ENCODE measurements at regions not wholly inside any gene's neighbourhood (a gene's known extent, or its start where the extent isn't known, plus 50 kb on each side); places are given as distances from the start of the nearest gene placed in this dataset.
"Not testable (repeated sequence)": the region's sequence is repeated elsewhere in the genome, so short reads cannot be mapped to it uniquely, and the experiment has no call there.

DNA sequence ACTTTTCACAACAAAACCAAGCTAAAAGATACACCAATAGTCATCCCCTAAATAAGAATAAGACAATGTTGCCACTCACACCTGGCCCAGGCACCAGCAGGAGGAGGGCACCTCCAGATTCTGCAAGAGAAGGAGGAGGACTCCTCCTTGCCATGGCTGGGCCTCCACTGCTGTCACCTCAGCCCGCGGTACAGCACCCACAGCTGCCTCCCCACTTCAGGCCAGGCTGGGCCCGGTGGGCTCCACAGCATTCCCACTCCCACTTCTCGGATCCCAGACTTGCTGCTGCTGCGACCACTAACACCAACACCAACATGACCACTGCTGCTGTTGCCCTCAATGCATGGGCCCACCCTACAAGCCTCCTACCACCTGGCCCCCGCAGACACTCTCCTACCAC, 95.3 kb upstream of the POTED start:
- ATAC-seq (ENCODE audit: insufficient read depth, low read depth); H3K27me3 ChIP-seq (ENCODE audit: insufficient read depth, low read length, poor library complexity); H2AFZ ChIP-seq (ENCODE audit: low read depth, low read length); H3K36me3 ChIP-seq (ENCODE audit: insufficient read depth, low read length); H3K9ac ChIP-seq (ENCODE audit: low read depth, low read length); DNase-seq; H3K27ac ChIP-seq (ENCODE audit: low read length); H3K9me3 ChIP-seq (ENCODE audit: insufficient read depth, low read length, severe bottlenecking); H3K4me1 ChIP-seq (ENCODE audit: insufficient read depth, low read length); H3K4me2 ChIP-seq (ENCODE audit: insufficient read depth, low read length); H3K4me3 ChIP-seq (ENCODE audit: low read depth in 1 of 2, low read length in 2 of 2); H3K79me2 ChIP-seq (ENCODE audit: insufficient read depth, low read length); H4K20me1 ChIP-seq (ENCODE audit: insufficient read depth, low read length): not testable (repeated sequence)

DNA sequence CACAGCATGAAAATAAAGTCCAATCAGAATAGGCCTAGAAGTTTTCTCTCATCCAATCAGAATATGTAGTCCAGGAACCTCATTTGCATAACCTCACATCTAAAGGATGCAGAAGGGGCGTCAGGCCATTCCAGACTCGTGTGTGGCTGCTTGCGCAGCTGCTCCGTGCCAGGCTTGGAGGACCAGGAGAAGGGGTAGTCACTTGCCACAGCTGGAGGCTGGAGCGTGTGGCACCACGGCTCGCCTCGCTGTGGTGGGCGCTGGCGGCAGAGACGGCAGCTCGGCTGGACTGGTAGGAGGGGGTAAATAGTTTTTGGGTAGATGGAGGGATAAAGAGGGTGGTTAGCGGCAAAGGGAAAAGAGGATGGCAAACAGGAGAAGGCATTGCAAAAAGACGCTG, 93.6 kb upstream of the POTED start:
- H3K36me3 ChIP-seq (ENCODE audit: insufficient read depth, low read length); H2AFZ ChIP-seq (ENCODE audit: low read depth, low read length); H3K27ac ChIP-seq (ENCODE audit: low read length); DNase-seq; ATAC-seq (ENCODE audit: insufficient read depth, low read depth); H3K4me1 ChIP-seq (ENCODE audit: insufficient read depth, low read length); H3K27me3 ChIP-seq (ENCODE audit: insufficient read depth, low read length, poor library complexity); H4K20me1 ChIP-seq (ENCODE audit: insufficient read depth, low read length); H3K4me3 ChIP-seq (ENCODE audit: low read depth in 1 of 2, low read length in 2 of 2); H3K9me3 ChIP-seq (ENCODE audit: insufficient read depth, low read length, severe bottlenecking); H3K4me2 ChIP-seq (ENCODE audit: insufficient read depth, low read length); H3K79me2 ChIP-seq (ENCODE audit: insufficient read depth, low read length); H3K9ac ChIP-seq (ENCODE audit: low read depth, low read length): not testable (repeated sequence)

DNA sequence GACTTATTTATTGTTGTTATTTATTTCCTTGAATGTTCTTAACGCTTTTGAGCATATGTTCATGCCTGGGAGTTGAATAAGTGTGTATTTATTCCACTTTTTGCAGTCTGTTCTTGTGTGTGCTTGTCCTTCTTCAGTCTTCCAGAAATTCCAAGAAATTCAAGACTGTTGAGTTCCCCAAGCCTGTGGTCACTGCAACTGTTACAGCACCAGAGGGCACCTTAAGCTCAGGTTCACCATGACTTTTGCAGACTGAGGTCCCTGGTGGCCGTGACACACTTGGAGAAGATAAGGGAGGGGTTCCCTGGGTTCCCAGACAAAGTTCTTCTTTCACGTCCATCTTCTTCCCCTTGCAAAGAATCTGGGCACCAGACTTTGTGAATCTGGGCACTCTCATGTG, 89.6 kb upstream of the POTED start:
- H2AFZ ChIP-seq (ENCODE audit: low read depth, low read length); H3K27ac ChIP-seq (ENCODE audit: low read length); ATAC-seq (ENCODE audit: insufficient read depth, low read depth): not testable (repeated sequence)

DNA sequence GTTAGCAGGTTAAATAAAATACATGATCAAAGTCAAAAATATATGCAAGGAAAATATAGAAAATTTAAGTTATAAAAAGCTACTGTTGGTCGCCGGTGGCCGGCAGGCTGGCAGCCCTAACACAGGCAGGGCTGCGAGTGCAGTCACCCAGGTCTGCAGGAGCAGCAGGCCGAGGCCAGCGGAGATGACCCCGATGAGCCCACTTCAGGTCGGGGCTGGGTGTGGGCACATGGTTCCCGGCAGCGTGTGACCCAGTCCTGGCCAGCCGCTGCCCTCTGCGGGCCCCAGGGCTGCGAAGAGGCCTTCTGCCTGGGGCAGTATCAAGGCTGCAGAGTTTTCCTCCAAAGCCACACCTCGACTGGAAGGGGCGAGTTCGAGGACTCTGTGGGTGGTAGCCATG, 84.6 kb upstream of the POTED start:
- H4K20me1 ChIP-seq (ENCODE audit: insufficient read depth, low read length); H3K9ac ChIP-seq (ENCODE audit: low read depth, low read length); H3K4me2 ChIP-seq (ENCODE audit: insufficient read depth, low read length); H3K9me3 ChIP-seq (ENCODE audit: insufficient read depth, low read length, severe bottlenecking); H3K36me3 ChIP-seq (ENCODE audit: insufficient read depth, low read length); DNase-seq; H3K79me2 ChIP-seq (ENCODE audit: insufficient read depth, low read length); H2AFZ ChIP-seq (ENCODE audit: low read depth, low read length); H3K27me3 ChIP-seq (ENCODE audit: insufficient read depth, low read length, poor library complexity); H3K4me3 ChIP-seq (ENCODE audit: low read depth in 1 of 2, low read length in 2 of 2); ATAC-seq (ENCODE audit: insufficient read depth, low read depth); H3K27ac ChIP-seq (ENCODE audit: low read length): not testable (repeated sequence)
- peaks cover 11% of the 10 kb centered on the region for H3K4me1 ChIP-seq (ENCODE audit: insufficient read depth, low read length)

More for the DNA sequence above, 89.6 kb upstream of the POTED start:
- H3K9ac ChIP-seq (ENCODE audit: low read depth, low read length); H4K20me1 ChIP-seq (ENCODE audit: insufficient read depth, low read length); H3K9me3 ChIP-seq (ENCODE audit: insufficient read depth, low read length, severe bottlenecking); H3K4me2 ChIP-seq (ENCODE audit: insufficient read depth, low read length); H3K4me3 ChIP-seq (ENCODE audit: low read depth in 1 of 2, low read length in 2 of 2); H3K4me1 ChIP-seq (ENCODE audit: insufficient read depth, low read length); DNase-seq; H3K36me3 ChIP-seq (ENCODE audit: insufficient read depth, low read length); H3K27me3 ChIP-seq (ENCODE audit: insufficient read depth, low read length, poor library complexity); H3K79me2 ChIP-seq (ENCODE audit: insufficient read depth, low read length): not testable (repeated sequence)

DNA sequence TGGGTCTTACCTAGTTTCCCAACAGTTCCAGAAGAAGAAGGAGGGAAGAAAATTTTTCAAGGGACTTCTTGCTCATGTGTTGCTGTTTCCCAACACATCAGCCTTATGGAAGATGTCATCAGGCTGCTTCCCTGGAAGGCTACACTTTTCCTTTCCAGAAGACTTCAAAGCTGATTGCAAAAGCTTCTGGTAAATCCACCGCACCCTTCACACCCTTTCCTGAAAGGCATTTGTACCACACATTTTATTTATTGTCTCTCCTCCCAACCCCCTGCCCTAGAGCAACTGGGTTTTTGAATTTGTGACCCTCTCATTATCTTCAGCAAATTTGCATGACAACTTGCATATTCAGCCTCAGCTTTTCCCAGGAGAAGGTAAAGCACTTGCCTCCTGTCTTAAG, 80.5 kb upstream of the POTED start:
- H3K27me3 ChIP-seq (ENCODE audit: insufficient read depth, low read length, poor library complexity); H2AFZ ChIP-seq (ENCODE audit: low read depth, low read length); ATAC-seq (ENCODE audit: insufficient read depth, low read depth); H3K4me2 ChIP-seq (ENCODE audit: insufficient read depth, low read length); H4K20me1 ChIP-seq (ENCODE audit: insufficient read depth, low read length); H3K9ac ChIP-seq (ENCODE audit: low read depth, low read length); H3K79me2 ChIP-seq (ENCODE audit: insufficient read depth, low read length); DNase-seq; H3K36me3 ChIP-seq (ENCODE audit: insufficient read depth, low read length); H3K9me3 ChIP-seq (ENCODE audit: insufficient read depth, low read length, severe bottlenecking); H3K4me3 ChIP-seq (ENCODE audit: low read depth in 1 of 2, low read length in 2 of 2): not testable (repeated sequence)
- Histone ChIP-seq H3K4me1 (ENCODE audit: insufficient read depth, low read length) (peaks cover 27% of the 10 kb centered on the region), H3K27ac (ENCODE audit: low read length) (peak overlapping the region; percentile 56; the same call in 1 of the 2 replicates)

DNA sequence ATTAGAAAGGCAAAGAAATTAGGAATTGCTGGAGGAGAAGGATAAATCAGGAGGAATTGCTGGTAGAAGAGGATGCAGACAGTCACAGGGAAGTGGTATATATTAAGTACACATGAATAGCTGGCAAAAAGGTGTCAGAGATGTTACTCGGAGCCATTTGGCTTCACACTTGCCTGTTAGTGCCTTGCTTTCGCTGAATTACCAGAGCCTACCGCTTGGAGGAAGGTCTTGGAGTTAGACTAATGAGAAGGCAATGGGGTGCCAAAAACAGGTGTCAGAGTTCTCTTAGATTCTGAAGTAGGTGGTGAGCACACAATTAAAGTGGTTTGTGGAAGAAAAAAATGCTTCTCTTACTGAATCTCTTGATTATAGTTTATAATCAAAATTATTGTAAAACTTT, 79.9 kb upstream of the POTED start:
- not testable (repeated sequence) for H3K4me3 ChIP-seq (ENCODE audit: low read depth in 1 of 2, low read length in 2 of 2); H4K20me1 ChIP-seq (ENCODE audit: insufficient read depth, low read length); H3K27me3 ChIP-seq (ENCODE audit: insufficient read depth, low read length, poor library complexity); H2AFZ ChIP-seq (ENCODE audit: low read depth, low read length); H3K4me2 ChIP-seq (ENCODE audit: insufficient read depth, low read length); H3K9ac ChIP-seq (ENCODE audit: low read depth, low read length); H3K9me3 ChIP-seq (ENCODE audit: insufficient read depth, low read length, severe bottlenecking); H3K79me2 ChIP-seq (ENCODE audit: insufficient read depth, low read length); H3K36me3 ChIP-seq (ENCODE audit: insufficient read depth, low read length)
- DNase-seq = peak; percentile 42
- Histone ChIP-seq H3K4me1 (ENCODE audit: insufficient read depth, low read length) (peaks cover 27% of the 10 kb centered on the region), H3K27ac (ENCODE audit: low read length) (peak overlapping the region; percentile 63)
- peak; percentile 39 for ATAC-seq (ENCODE audit: insufficient read depth, low read depth)

DNA sequence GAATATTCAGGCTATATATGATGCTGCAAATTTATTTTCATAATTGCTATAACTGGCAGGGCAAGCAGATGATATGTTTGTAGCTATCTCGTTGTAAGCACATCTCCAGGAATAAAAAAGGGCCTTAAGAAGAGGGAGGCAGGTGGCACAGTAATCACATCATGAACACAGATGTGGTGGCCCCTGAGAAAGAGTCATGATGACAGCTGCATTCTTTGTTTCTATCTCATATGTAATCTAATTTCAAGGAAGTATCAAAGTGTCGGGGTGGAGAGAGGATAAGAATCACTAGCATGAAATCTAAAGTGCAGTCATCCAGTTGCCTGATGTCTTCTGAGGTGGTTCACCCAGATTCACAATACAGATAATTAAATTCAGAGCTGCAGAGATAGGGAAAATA, 78.9 kb upstream of the POTED start:
- H3K79me2 ChIP-seq (ENCODE audit: insufficient read depth, low read length); H3K27me3 ChIP-seq (ENCODE audit: insufficient read depth, low read length, poor library complexity); H3K4me3 ChIP-seq (ENCODE audit: low read depth in 1 of 2, low read length in 2 of 2); H3K36me3 ChIP-seq (ENCODE audit: insufficient read depth, low read length); H4K20me1 ChIP-seq (ENCODE audit: insufficient read depth, low read length); H3K9me3 ChIP-seq (ENCODE audit: insufficient read depth, low read length, severe bottlenecking); H3K9ac ChIP-seq (ENCODE audit: low read depth, low read length); H2AFZ ChIP-seq (ENCODE audit: low read depth, low read length): not testable (repeated sequence)
- Histone ChIP-seq H3K4me1 (ENCODE audit: insufficient read depth, low read length) (peaks cover 27% of the 10 kb centered on the region), H3K27ac (ENCODE audit: low read length) (peak overlapping the region; percentile 59; the same call in 1 of the 2 replicates), H3K4me2 (ENCODE audit: insufficient read depth, low read length) (0 out of 2 replicates have a peak overlapping the region, but pooled peaks have one; percentile 27)
- ATAC-seq (ENCODE audit: insufficient read depth, low read depth) = peak; percentile 92
- peak; percentile 71 for DNase-seq

DNA sequence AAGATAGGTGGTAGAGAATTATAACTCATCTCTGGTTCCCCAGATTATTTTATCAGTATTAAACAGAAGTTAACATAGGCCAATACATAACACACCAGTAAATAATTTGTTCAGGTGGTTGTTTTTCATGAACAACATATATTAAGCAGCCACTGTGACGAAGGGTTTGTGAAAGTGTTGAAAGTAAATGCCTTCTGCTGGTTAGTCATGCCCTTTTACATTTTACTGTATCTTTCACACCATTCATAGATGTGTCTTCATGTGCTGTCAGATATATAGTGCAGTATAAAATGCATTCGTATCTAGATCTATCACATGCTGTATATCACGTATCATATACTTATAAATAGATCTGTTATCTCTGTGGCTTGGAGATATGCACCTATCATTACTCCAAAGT, 66.1 kb upstream of the POTED start:
- ATAC-seq (ENCODE audit: insufficient read depth, low read depth); DNase-seq; H3K9me3 ChIP-seq (ENCODE audit: insufficient read depth, low read length, severe bottlenecking): not testable (repeated sequence)

More for the DNA sequence above, 66.1 kb upstream of the POTED start:
- H3K36me3 ChIP-seq (ENCODE audit: insufficient read depth, low read length); H4K20me1 ChIP-seq (ENCODE audit: insufficient read depth, low read length); H2AFZ ChIP-seq (ENCODE audit: low read depth, low read length); H3K9ac ChIP-seq (ENCODE audit: low read depth, low read length); H3K79me2 ChIP-seq (ENCODE audit: insufficient read depth, low read length); H3K4me2 ChIP-seq (ENCODE audit: insufficient read depth, low read length); H3K4me3 ChIP-seq (ENCODE audit: low read depth in 1 of 2, low read length in 2 of 2); H3K27me3 ChIP-seq (ENCODE audit: insufficient read depth, low read length, poor library complexity); H3K27ac ChIP-seq (ENCODE audit: low read length): not testable (repeated sequence)
- peaks cover 25% of the 10 kb centered on the region for H3K4me1 ChIP-seq (ENCODE audit: insufficient read depth, low read length)
